GM21723 (cell line): ENCODE measurements at regions not wholly inside any gene's neighbourhood (a gene's known extent, or its start where the extent isn't known, plus 50 kb on each side); places are given as distances from the start of the nearest gene placed in this dataset.

Experiments used
- ATAC-seq: cut with Tn5 transposase; IDR thresholded peaks from one replicate; pipeline ENCODE4 v1.9.1; 2021; ENCODE audit warnings: mild to moderate bottlenecking, moderate library complexity; ENCODE audit not compliant: unreplicated experiment

DNA sequence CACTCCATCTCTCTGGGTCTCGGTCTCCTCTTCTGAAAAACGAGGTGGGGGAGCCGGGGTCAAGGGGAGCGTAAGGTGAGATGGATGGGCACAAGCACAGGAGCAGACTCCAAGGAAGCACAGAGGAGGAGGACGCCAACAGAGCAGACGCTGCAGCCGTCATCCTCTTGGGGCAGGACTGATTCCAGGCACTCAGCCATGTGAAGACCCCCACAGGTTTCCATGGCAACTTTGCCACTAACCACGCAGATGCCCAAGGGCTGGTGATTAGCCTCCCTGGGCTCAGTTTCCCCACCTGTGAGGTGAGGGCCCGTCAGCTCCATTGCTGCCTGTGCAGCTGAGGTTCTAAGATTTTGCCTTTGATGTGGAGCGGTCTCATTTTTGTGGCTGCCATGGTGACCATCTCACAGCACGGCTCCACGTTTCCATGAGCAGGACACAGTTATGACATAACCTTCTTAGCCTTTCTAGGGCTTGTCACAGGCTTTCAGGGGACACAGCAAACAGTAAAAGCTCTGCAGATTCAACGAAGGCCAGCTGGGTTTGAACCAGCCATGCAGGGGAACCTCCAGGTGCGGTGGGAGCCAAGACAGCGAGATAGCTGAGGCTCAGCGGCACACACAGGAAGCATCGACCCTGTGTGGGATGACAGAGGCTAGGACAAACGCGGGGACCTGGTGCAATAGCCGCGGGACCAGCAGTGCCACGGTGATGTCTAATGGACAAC lies 170.3 kb downstream of the NUP210 start:
- no peak for ATAC-seq

DNA sequence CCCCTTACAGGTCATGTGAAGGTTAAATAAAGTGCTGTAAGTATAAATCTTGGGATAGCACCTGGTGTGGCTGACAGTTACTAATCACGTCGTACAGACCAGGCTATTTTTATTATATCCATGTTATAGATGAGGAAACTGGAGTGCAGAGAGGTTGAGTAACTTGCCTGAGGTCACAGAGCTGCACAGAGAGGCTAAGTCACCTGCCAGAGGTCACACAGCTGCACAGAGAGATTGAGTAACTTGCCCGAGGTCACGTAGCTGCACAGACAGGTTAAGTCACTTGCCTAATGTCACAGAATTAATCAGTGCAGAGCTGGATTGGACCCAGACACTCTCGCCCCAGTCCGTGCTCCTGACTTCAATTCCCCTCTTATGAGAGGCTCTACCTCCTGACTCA lies 171.5 kb downstream of the NUP210 start:
- ATAC-seq = no peak

DNA sequence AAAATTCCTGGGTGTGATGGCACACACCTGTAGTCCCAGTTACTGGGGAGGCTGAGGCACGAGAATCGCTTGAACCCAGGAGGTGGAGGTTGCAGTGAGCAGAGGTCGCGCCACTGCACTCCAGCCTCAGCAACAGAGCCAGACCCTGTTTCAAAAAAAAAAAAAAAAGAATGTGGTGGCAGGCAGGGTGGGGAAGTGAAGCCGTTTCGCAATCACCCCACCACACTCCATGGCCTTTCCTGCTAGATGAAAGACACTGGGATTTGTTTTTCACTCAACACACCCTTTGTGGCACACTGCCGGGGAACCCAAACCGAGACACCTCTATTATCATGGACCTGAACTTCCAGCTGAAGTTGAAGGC lies 172.4 kb upstream of the IQSEC1 start:
- ATAC-seq = no peak

DNA sequence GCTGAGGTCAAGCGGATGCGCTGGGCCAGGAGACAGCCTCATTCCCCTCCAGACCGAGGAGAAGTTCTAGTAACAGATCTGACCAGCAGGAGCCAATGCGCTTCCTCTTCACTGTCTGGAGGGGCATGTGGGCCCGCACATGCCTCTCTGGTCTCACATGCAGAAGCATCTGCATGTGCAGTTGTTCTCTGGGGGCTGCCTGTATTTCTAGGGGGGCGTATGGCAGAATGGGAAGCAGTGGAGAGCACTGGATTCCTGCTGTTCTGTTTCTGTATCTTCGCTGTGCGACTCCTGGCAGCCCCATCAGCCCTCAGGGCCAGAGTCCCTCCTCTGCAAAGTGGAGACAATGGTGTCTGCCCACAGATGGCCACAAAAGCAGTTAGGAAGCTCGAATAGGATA lies 170.4 kb upstream of the IQSEC1 start:
- no peak for ATAC-seq

DNA sequence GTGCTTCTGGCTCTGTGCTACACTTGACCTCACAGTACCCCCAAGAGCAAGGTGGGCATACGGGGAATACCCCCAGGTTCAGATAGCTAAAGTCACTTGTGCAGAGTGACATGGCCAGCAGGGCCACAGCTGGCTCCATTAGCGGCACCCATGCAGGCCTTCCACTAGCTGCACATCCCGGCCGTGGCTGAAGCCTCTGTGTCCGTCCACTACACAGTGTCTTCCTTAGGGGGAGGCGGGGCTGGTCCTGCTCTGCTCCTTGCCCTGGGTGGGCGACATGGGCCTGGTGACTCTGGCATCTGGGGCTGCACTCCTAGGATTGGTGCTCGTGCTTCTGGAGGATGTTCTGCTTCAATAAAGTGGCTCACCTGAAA lies 169.1 kb upstream of the IQSEC1 start:
- ATAC-seq = no peak

DNA sequence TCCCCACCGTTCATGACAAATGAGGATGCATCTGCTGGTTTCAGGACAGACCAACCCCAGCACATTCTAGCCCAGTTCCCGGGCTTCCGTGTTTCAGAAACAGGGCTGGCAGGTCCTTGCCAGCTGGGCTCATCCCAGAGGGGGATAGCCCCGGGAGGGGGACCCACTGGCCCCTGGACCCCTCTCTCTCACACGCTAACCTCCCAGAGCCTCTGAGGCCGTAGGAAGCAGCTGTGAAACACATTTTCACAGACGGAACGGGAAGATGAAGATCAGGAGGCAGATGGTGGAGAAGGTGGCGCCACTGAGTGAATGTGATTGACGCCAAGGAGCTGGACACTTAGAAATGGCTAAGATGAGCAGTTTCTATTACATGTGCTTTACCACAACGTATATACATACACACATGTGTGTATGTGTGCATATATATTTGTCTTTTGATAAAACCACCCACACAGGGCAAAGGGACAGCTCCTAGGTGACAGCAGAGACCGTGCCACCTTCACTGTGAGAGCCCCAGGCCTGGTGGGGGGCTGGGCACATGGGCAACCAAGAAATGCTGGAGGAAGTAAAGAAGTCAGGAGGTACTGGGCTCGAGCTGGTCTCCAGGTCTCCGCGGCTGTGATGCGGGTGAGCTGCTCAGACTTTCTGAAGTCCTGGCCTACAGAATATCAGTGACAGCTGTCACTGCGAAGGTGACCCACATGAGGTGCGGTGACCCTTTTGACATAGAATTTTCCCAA lies 168.6 kb upstream of the IQSEC1 start:
- no peak for ATAC-seq

DNA sequence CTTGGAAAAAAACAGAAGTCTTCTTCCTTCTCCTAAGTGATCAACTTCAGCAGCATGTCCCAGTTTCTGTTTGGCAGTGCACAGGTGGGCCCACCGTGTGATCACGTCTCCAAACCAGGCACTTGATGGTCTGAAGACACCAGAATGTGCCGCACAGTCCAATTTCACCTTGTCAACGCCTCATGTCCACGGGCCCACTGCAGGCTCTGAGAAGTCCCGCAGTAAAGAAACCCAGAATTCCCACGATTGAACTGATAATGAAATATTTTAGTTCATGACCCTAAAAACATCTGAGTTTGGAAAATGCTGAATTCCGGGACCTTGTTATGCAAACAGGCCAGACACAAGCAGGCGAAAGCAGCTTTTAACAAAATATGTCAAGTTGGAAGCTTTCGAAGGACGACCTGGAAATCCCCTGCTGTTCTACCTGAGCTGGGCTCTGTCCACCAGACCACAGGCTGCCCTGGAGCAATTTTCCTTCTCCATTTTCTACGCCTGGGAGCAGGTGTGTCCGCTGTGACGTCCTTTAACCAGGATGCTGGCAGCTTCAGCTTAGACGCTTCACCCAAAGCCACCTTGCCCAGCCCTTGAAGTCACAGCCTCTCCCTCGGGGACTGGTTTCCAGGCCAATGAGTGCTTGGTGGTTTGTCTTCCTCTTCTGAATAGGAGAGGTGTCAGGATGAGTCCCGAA lies 167.8 kb upstream of the IQSEC1 start:
- ATAC-seq = no peak

DNA sequence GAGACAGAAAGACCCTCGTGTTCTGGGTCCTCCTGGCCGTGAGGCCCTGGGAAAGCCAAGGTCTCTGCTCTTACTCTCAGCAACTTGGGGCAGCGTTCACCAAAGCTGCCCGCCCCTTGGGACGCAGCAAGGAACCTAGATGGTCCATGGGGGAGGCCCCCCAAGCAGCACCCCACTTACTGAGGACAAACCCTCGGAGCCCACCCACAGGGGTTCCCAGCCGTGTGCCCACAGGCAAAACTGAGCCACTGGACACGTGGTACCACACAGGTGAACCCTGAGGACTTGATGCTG lies 166.2 kb upstream of the IQSEC1 start:
- no peak for ATAC-seq

DNA sequence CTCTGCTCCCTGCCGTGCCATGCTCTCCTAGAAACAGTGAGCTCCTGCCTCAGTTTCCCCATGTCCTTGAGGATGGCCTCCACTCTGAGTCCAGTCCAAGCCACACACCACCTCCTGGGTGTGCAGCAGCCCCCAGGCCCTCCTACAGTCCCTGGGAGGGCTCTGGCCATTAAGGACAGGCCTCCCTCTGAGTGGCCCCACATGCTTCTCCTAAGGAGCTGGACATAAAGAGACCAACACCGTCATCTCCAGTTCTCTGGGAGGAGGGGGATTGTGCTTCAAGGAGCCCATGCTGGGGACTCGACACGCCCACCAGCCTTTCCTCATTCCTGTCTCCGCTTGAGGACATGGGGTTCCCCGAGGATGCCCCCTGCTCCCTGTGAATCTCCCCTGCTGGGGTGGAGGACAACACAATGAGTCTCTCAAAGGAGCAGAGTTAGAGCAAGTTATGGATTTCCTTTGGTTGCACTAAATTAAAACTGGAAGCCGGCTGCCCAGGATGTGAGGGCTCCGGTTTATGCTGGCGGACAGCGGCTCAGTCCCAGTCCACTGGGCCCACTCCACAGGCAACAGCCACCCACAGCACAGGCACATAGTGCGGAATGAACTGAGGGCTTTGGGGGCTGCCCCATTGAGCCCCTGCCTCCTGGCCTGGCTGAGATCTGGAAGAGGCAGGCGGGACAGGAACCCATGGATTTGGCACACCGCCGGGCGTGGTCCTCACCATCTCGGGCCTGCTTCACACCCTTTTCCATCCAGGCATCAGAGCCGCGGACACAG lies 165.6 kb upstream of the IQSEC1 start:
- no peak for ATAC-seq

DNA sequence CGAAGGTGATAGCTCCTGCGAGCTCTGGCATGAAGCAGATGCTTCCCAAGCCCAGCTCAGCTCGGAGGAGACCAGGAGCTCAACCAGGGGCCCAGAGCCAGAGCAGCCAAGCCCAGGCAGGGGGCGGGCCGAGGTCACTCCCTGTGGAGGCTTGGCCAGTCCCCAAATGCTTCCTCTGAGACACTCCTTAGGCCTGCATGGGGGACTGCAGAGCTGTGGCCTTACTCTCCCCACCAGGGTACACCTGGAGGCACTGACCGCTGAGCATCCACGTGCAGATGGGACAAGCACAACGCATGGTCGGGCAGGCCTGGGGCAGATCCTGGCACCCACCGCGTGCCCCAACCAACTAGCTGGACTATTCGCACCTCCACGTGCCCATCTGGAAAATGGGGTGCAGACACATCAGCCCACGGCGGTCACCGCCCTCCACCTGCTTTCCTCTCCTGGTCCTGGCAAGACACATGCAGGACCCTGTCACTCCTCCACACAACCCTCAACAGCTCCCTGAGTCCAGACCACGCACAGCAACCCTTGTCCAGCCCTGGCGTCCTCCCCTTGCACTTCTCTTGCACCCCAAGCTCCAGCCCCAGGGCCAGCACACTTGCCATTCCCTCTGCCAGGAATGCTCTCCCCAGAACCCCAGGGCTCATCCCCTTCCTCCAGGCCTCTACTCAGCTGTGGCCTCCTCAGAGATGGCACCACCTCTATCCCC lies 164.7 kb upstream of the IQSEC1 start:
- no peak for ATAC-seq

DNA sequence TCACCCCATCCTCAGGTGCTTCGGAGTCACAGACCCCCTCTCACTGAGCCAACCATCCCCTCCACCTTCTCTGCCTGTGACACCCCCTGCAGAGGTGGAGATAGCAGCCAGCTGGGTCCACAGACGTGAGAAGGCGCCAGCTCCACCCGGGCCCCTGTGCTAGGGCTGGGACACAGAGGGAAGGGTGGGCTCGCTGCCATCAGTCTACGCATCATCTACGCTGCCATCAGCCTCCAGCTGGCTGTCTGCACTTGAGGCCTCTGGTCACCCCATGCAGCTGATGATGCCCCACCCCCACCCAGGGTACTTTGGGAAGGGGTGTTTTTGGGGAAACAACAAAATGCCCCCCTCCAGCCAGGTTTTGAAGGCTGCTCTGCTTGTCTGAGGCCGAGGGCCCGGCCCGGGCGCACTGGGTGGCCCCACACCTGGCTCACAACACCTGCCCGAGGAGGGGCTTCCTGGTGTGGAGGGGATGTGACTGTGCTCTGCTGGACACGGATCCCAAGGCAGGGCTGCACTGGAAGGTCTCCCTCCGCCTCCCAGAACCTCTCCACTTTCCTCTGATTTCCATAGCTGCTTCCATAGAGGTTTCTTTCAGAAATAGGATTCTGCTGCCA lies 163.4 kb upstream of the IQSEC1 start:
- ATAC-seq = no peak

DNA sequence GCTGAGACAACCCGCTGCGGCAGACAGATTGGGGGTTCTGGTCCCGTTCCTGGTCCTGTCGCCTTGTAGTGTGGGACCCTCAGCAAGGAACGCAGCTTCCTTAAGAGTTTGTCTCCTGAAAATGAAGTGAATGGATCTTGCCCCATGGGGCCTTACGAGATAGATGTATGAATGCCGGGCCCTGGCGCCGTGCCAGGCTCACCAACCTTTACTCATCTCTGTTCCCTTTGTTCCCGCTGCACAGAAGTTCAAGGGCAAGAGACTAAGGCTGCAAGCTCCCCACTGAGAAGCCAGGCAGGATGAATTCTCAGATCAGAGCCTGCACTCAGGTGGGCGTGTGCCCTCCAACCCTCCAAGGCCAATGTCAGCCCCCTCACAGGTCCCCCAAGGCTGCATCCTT lies 162.7 kb upstream of the IQSEC1 start:
- ATAC-seq = no peak

DNA sequence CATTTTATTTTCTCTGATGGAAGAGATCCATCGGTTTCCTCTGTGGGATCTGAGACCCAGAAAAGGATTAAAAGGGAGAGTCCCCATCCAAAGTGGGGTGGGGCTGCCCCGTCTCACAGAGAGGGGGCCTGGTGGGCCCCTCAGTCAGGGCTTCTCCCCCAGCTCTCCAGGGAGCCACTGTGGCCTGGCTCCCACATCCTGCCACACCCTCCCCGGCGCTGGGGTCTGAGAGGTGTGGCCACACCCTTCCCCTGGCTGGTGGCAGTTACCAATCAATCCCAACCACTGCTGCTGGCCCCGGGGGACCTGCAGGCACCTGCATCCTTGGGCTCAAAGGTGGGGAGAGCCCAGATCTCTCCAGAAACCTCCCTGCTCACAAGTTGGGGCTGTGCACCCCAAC lies 161.8 kb upstream of the IQSEC1 start:
- ATAC-seq = peak; percentile 76

DNA sequence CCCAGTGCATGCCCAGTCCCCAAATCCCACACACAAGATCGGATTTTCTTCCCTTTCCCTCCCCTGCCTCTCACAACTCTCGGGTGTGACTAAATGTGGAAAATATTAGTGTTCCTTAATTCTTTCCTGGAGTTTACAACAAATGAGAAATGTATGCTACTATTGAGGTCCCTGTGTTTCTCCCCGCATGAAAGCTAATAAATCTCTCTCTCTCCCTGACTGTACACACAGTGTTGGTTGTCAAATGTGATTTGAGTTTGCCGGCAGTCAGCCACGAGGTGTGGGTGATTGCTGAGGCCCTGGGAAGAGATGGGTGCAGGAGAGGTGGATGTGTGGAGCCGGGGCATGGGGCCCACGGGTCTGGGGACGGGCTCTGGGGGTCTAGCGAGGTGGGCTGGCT lies 161.4 kb upstream of the IQSEC1 start:
- no peak for ATAC-seq

DNA sequence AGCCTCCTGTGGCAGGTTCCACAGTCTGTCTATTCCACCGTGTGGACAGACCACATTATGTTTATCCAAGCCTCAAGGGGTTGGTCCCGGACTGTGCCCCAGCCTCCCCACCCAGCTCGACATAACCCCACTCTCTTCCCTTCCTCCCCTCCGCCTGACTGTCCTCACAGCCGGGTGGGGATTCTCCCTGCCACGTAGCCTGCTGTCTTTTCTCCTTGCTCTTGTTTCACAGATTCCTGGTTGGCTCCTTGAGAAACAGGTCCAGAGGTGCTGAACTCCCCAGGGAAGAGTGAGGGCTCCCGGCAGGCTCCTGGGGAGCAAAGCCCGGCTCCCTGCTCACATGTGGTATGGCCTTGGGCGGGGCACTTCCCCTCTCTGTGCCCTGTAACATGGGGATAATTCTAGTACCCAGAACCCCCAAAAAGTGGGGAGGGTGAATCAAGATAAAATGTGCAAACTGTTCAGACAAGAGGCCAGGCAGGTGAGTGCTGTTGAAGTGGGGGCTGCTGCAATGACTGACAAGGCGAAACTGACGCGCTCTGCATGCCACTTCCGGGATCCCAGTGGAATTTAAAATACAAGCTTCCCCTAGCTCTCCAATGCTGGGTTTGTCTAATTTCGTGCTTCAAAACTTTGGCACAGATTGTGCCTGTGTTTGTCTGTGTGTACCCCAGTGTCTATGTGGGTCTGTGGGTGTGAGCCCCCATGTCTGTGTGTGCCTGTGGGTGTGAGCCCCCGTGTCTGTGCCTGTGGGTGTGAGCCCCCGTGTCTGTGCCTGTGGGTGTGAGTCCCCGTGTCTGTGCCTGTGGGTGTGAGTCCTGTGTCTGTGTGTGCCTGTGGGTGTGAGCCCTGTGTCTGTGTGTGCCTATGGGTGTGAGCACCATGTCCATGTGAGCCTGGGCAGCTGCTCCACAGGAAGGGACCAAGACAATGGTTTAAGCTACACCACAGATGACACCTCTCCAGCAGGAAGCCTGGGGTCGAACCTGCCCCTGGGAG lies 160.6 kb upstream of the IQSEC1 start:
- no peak for ATAC-seq

DNA sequence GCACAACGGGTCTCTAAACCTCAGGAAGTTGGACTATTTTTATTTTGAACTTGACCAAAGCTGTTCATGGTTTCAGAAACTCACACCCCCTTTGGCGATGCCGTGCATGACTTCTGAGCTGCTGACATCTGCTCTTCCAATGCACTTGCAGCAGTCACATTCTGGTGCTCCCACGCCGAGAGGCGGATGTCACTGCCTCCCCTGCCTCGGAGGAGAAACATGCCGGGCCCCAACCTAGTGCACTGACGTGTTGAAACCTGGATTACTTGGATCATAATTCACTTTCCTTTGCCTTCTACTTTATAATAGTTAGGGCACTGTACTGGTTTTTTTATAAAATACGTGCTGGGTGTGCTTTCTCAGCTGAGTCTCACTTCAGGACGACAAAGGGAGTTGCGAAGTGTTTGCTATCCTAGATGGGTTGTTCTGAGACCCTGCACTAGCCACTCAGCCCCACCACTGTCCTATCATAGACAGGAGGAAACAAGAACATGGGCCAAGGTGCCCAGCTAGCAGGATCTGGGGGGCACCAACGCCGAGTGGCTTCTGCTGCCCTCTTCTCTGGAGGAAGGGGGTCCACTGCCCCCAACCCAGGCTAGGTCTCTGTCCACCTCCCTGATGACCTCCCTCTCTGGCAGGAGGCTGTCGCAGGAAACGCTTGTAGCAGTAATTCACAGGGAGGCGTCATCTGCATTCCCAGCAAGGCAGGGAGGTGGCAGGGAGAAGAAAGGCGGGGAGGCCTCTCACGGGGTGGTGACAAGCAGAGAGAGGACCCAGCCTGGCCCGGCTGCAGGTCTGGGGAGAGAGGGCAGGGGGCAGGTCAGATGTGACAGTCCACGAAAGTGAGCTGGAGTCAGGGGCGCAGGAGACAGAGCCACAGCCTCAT lies 158.8 kb upstream of the IQSEC1 start:
- no peak for ATAC-seq

DNA sequence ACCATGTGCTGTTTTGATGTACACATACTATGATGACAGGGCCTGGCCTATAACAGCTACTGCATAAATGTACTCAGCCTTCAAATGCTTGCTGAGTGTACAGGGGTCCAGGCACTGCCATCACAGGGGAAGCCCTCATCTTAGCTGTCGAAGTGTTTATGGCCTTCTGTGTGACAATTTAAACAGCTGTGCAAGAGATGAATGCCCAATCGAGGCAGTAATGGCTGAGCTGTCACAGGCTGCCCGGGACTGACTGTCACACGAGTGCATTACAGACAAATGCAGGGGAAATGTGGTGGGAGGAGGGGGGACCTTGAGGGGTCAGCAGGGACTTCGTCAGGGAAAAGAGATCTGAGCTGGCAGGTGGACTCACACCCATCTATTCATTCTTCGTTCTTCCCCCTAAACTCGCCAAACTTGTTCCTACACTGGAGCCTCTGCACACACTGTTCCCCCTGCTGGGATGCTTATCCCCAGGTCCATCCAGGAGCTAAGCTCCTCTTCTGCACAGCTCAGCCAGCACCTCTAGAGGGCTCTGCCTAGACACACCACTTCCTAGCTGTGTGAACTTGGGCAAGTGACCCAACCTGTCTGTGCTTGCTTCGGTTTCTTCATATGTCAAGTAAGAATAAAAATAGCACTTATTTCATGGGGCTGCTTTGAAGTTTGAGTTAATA lies 156.2 kb upstream of the IQSEC1 start:
- ATAC-seq = no peak

DNA sequence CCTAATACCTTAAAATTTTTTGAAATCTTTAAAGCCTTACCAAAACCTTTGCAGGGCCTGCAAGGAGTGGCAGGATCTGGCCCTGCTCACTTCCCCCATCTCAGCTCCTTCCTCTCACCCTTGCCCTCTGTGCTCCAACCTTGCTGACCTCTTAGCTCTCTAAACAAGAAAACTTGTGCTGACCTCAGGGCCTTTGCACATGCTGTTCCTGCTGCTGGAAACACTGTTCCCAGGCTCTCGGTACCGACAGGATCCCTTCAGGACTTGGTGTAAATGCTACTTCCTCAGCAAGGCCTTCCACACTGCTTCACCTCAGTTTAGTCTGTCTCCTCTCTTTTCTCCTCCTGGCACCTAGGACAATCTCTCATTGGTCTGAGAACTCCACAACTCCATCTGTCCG lies 155.4 kb upstream of the IQSEC1 start:
- ATAC-seq = no peak
